ENCODE measurements at regions not wholly inside any gene's neighbourhood (a gene's known extent, or its start where the extent isn't known, plus 50 kb on each side); places are given as distances from the start of the nearest gene placed in this dataset.

DNA sequence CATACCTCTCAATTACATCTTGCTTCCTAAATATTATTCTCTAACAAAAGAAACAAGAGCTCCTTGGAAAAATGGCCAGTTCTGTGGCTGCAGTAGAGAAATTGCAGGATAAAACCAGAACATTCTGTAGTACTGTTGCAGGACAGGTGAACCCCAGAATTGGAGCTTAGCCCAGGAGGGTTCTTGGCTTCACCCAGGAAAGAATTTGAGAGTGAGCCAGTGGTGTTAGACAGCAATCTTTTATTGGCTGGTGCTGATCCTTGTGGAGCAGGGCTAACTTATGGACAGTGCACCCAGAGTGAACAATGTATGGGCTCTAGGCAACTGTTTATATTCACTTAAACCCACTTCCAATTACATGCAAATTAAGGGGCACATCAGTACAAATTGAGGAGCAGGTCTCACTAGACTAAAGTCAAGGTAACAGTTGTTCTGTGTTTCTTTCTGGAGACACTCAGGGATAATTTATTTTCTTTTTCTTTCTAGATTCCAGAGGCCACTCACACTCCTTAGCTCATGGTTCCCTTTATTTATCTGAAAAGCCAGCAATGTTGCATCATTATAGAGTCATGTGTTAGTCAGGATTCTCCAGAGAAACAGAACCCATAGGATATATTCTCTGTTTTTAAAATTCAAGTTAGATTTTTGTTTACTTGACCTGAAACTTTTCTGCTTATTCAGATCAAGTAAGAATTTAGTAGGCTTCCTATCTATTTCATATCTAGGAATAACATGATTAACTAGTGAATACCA is 348.1 kb downstream of the CCDC85A start:
- intact Hi-C loops (cut with DNase I; ENCODE audit: low total_unique reads): no loop called here
- no peak overlapping the region for H3K27ac ChIP-seq

DNA sequence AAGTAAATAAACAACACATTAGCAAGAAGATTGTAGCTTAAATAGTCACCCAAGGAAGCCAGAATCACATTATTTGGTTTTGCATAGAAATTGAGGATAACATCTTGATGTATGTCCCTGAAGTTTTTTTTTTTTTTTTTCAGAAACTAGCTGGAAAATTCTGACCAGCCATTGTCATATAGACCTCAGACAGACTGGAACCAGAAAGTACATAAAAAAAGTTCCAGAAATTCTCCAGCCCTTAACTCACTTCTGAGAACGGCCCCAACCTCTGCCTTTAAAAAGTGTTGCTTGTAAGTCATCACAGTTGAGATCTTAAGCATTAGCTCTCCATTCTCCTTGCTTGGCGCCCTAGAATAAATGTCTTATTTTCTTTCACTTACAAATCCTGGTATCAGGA is 350.5 kb downstream of the CCDC85A start:
- intact Hi-C loops (cut with DNase I; ENCODE audit: low total_unique reads): no loop called here
- H3K4me3 ChIP-seq: no peak overlapping the region
- H3K36me3 ChIP-seq: no peaks in the 10 kb centered on the region

More for the DNA sequence above, 348.1 kb downstream of the CCDC85A start:
- no peak for DNase-seq
- TF ChIP-seq, protein P1, sequence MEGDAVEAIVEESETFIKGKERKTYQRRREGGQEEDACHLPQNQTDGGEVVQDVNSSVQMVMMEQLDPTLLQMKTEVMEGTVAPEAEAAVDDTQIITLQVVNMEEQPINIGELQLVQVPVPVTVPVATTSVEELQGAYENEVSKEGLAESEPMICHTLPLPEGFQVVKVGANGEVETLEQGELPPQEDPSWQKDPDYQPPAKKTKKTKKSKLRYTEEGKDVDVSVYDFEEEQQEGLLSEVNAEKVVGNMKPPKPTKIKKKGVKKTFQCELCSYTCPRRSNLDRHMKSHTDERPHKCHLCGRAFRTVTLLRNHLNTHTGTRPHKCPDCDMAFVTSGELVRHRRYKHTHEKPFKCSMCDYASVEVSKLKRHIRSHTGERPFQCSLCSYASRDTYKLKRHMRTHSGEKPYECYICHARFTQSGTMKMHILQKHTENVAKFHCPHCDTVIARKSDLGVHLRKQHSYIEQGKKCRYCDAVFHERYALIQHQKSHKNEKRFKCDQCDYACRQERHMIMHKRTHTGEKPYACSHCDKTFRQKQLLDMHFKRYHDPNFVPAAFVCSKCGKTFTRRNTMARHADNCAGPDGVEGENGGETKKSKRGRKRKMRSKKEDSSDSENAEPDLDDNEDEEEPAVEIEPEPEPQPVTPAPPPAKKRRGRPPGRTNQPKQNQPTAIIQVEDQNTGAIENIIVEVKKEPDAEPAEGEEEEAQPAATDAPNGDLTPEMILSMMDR (IDR thresholded peaks at IDR 0.05): no peak
- no peaks in the 10 kb centered on the region for H3K36me3 ChIP-seq
- no peak overlapping the region for H3K4me3 ChIP-seq
- no peaks in the 10 kb centered on the region for H3K27me3 ChIP-seq
- no peaks in the 10 kb centered on the region for H3K4me1 ChIP-seq
- H3K9me3 ChIP-seq: no peaks in the 10 kb centered on the region

GRCh38 chr2:56537756-56538155 is 354.0 kb downstream of the CCDC85A start:
- no peaks in the 10 kb centered on the region for H3K4me1 ChIP-seq
- H3K9me3 ChIP-seq: no peaks in the 10 kb centered on the region
- no peak overlapping the region for H3K4me3 ChIP-seq
- no peak overlapping the region for H3K27ac ChIP-seq
- DNase-seq: no peak
- intact Hi-C loops (cut with DNase I; ENCODE audit: low total_unique reads): no loop called here
- H3K36me3 ChIP-seq: no peaks in the 10 kb centered on the region
- TF ChIP-seq, protein P1 (IDR thresholded peaks at IDR 0.05): no peak
- H3K27me3 ChIP-seq: no peaks in the 10 kb centered on the region

More for the DNA sequence above, 350.5 kb downstream of the CCDC85A start:
- H3K27me3 ChIP-seq: no peaks in the 10 kb centered on the region
- TF ChIP-seq, protein P1 (IDR thresholded peaks at IDR 0.05): no peak
- no peak overlapping the region for H3K27ac ChIP-seq
- H3K9me3 ChIP-seq: no peaks in the 10 kb centered on the region
- no peak for DNase-seq
- no peaks in the 10 kb centered on the region for H3K4me1 ChIP-seq

GRCh38 chr2:56539618-56540017 is 355.8 kb downstream of the CCDC85A start:
- Histone ChIP-seq H3K27ac (no peak overlapping the region), H3K36me3 (no peaks in the 10 kb centered on the region), H3K9me3 (no peaks in the 10 kb centered on the region), H3K27me3 (no peaks in the 10 kb centered on the region), H3K4me3 (no peak overlapping the region), H3K4me1 (no peaks in the 10 kb centered on the region)
- intact Hi-C loops (cut with DNase I; ENCODE audit: low total_unique reads): no loop called here
- TF ChIP-seq, protein P1 (IDR thresholded peaks at IDR 0.05): no peak
- no peak for DNase-seq

DNA sequence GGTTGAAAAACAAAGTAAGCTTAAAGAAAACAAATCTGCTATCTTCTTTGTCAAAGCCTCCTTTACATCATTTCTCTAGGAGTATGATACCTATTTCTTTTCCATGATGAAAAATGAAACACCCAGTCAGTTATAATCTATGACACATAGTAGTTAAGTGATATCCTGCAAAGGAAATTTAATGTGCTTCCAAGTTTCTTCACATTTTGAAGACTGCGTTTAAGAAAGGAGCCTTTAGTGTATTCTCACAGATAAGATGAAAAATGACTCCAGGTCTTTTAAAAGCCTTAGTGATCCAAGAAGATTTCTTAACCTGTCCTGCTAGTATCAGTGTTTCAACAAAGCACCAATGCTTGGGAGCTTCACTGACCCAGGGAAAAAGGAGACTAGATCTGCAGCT is 356.7 kb downstream of the CCDC85A start:
- H3K9me3 ChIP-seq: no peaks in the 10 kb centered on the region
- intact Hi-C loops (cut with DNase I; ENCODE audit: low total_unique reads): no loop called here
- no peak for DNase-seq
- H3K36me3 ChIP-seq: no peaks in the 10 kb centered on the region
- TF ChIP-seq, protein P1 (IDR thresholded peaks at IDR 0.05): no peak
- no peak overlapping the region for H3K27ac ChIP-seq
- H3K4me1 ChIP-seq: no peaks in the 10 kb centered on the region
- H3K27me3 ChIP-seq: no peaks in the 10 kb centered on the region
- H3K4me3 ChIP-seq: no peak overlapping the region

All from tibial artery (tissue), 4 donors.